Activated CD4-positive, alpha-beta T cell treated with anti-CD3 and anti-CD28 coated beads, Interleukin-10, Interleukin-2, amounts not matched to agents 100 ng/mL and 50 ng/mL, durations not matched to agents 16 hours and 8 hours (primary cell): ENCODE measurements at regions not wholly inside any gene's neighbourhood (a gene's known extent, or its start where the extent isn't known, plus 50 kb on each side); places are given as distances from the start of the nearest gene placed in this dataset.

Source experiments
- DNase-seq: peaks from one replicate; pipeline ENCODE4 v3.0.0-alpha.2; 2020

DNA sequence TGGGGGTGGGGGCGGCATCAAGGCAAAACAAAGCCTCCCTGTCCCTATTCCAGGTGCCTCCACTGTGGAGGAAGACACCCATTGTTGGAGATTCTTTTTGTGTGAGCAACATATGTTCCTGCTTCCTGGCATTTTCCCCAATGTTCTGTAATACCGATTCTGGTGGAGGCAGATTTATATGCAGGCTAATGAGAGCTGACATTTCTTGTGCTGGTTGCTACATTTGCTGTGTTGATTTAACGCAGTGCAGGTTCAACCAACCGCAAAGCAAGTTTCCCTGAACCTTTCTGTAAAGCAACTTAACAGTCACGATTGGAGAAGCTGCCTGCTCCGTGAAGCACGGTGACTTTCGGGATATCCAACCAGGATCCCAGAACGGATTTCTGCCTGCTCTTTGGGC, 260.5 kb downstream of the CBLN1 start:
- no peak for DNase-seq

DNA sequence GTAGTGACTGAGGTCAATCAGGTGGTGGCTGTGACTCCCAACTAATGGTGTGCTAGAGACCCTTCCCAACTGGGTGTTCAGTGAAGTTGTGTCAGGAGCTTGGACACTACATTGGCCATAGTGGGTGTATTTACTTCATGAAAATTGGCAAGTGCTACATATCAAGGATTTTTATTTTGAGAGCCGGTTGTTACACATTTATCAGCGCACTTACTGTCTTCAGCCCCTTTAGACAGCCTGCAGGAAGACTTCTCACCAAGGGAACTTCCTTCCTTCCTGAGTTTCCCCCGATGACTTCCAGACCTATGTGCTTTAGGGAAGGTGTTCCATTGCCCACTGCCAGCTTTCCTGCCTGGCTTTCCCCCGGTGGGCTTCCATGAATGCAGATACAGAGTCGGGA, 261.2 kb downstream of the CBLN1 start:
- no peak for DNase-seq

DNA sequence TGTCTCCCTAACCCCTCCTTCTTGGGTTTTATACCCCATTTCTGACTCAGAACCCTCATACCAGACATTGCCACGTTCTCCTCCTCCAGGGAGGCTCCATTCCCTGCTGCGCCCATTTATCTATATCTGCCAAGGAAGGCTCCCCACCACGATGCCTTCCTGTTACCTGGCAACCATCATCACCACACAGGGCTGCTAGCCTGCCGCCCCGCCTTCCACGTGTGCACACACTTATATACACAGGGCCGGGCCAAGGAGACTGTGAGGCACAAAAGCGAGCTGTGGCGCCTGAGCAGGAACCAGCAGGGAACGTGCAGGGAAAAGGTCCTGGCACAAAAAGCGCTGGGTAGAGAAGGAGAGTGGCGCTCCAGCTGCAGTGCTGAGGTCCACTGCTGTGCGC, 261.8 kb downstream of the CBLN1 start:
- no peak for DNase-seq

- no peak for DNase-seq
Observed at GRCh38 chr16:49019081-49019633, 262.5 kb downstream of the CBLN1 start.

- no peak for DNase-seq
Observed at GRCh38 chr16:49018259-49018931, 263.2 kb downstream of the CBLN1 start.

DNA sequence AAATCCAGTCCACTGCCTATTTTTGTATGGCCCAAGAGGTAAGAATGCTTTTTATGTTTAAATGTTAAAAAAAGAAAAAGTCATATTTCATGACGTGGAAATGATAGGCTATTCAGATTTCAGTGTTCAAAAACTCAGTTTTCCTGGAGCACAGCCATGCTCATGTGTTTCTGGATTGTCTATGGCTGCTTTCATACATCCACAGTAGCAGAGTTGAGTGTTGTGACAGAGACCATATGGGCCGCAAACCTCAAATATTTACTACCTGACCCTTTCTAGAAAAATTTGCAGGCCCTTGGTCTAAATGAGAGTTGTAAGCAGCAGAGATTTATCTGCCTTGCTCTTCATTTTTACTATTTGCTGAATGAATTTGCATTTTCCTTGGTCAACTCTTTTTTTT, 264.1 kb downstream of the CBLN1 start:
- DNase-seq, result no peak

DNA sequence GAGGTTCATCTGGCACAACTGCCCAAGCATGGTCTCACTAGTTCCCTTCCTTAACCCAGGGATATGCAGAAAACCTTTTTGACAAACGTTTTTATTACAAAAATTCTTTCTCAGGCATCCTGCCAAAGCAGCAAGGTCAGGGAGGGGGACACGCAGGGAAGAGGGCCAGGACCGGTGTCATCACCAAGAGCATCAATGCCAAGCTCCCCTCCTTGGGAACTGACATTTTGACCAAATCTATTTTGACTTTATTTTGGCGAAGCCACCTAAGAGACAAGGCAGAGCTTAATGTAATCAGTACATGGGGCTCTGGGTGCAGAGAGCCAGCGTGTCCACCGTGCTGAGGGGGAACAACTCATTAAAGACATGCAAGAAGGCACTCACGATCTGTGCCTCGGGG, 265.2 kb downstream of the CBLN1 start:
- DNase-seq, result no peak

GRCh38 chr16:49015225-49015592, 266.4 kb downstream of the CBLN1 start:
- no peak for DNase-seq

DNA sequence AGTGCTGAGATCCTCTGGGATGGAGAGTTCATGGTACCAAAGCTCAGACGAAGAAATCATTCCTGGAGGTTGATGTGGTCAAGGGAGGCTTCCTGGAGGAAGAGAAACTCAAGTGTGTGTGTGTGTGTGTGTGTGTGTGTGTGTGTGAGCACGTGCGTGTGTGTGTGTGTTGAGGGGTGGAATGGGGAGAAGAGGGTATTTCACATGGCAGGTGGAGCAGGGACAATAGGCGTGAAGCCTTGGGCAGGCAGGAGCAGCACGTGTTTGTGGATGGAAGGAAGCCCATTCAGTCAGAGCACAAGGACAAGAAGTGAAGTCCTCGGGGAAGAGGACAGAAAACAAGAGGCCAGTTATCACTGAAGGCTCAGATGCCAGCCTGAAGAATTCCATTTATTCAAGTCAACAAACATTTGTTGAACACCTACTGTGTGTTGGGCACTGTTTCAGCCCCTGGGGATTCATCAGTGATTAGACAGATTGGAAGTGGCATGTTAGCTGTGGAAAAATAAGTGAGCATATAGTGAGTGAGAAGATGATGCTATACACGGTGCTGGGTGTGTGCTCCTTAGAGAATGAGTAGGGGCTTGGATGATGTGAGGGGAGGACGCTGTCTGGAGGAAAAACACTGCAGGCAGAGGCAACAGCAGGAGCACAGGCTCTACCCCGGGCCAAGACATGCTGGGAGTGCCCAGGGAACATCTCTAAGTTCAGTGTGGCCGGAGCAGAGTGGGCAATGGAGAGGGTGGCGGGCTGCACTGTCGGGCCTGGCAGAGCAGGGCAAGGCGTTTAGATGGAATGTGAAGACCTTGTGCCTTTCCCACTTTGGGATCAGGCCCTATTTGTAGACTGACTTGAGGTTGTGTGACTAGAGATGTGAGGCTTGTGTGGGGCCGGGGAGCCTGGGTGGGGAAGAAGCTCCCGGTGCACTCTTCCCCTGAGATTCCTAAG, 267.1 kb downstream of the CBLN1 start:
- no peak for DNase-seq

DNA sequence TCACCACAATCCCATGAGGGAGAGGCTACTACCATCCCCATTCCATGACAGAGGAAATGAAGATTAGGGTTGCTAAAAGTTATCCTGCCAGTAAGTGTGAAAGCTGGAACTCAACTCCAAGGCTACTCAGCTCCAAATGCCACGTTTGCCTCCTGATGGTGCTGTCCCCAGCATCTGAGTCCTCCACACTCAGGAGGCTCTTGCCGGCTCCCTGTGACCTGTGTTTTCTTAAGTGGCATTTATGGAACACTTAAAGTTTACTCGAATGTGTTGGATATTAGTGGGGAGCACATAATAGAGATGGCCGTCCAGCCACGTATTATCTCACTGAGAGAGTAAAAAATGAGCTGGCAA, 267.9 kb downstream of the CBLN1 start:
- DNase-seq, result no peak

DNA sequence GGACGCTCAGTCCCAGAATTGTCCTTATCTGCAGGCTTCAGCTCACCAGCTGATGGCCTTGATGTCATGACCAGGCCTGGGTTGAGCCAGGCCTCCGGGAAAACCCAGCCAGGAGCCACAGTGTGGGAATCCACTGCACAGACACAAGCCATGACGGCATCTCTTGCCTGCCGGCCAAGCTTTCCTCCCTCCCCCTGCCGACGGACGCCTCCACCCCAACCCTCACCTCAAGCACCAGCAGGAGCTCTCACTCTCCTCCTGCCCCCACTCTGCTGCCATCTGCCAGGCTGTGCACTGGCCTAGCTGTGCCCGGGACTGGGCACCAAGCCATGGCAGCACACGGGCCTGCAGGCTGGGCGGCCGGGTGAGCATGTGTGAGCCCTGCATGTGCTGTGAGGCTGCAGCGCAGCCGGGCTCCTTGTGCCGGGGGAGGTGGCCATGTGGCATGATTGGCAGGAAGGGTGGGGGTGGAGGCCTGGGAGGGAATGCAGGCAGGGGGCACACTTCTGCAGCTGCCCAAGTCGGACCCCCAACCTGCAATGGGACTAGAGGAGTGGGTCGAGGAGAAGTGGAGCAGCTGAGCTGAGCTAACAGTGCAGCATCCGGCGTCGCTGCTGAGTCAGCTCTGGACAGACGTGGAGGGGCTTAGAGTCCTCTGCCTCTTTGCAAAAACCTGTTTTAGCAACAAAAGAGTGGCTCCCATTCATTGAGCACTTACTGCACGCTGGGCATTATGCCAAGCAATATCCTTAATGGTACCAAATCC, 268.5 kb downstream of the CBLN1 start:
- DNase-seq, result no peak

DNA sequence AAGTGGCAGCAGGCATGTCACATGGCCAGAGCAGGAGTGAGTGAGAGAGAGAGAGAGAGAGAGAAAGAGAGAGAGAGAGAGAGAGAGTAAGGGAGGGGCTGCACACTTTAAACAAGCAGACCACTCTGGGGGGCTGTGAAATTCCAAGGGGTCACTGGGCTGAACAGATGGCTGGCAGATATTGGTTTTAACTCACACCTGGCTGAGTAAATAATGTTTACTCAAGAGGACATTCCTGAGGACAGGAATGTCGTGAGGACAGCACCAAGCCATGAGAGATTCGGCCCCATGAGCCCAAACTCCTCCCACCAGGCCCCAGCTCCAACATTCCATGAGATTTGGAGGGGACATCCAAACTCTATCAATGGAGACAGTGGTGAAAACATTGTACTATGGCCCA, 269.7 kb downstream of the CBLN1 start:
- no peak for DNase-seq

DNA sequence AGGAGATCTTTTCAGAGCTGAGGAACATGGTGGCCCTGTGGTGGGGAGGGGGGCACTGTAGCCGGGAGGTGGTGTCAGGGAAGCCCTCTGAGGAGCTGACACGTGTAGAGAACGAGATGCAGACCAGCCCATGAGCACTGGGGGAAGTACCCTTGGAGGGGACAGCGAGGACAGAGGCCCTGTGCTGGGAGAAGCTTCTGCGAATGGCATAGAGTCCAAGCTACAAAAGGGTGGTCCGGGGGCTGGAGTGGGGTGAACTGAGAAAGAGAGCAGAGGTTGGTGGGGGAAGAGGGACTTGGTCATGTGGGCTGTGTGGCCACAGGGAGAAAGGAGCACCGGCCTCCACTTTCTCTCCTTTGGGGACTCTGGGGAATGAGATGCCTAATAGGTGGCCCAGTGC, 270.8 kb downstream of the CBLN1 start:
- DNase-seq, result no peak

GRCh38 chr16:49010396-49010795, 271.2 kb downstream of the CBLN1 start:
- no peak for DNase-seq

- DNase-seq, result no peak
Observed at GRCh38 chr16:49009204-49009603, 272.4 kb downstream of the CBLN1 start.

GRCh38 chr16:49003992-49004391, 277.6 kb downstream of the CBLN1 start:
- no peak for DNase-seq

DNA sequence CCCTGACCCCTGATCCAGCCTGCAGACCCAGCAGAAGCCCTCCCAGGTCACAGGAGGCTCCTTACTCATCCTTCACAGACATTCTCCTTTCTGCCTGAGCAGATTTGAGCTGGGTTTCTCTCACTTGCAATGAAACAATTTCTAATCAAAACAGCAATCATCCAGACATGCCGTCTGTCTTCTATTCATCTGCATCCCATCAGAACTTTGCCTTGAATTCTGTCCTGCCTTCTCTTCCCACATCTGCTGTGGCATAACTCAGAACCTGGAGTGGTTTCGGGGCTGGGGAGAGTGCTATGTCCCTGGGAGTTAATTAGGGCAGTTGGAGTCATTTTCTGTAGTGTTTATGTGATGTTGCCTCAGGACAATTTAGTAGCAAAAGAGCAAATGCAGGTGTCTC, 278.6 kb downstream of the CBLN1 start:
- no peak for DNase-seq

- DNase-seq, result no peak
Observed at GRCh38 chr16:49000594-49000993, 281.0 kb downstream of the CBLN1 start.

GRCh38 chr16:48999508-48999907, 282.1 kb downstream of the CBLN1 start:
- no peak for DNase-seq

GRCh38 chr16:48999044-48999443, 282.6 kb downstream of the CBLN1 start:
- DNase-seq, result no peak

DNA sequence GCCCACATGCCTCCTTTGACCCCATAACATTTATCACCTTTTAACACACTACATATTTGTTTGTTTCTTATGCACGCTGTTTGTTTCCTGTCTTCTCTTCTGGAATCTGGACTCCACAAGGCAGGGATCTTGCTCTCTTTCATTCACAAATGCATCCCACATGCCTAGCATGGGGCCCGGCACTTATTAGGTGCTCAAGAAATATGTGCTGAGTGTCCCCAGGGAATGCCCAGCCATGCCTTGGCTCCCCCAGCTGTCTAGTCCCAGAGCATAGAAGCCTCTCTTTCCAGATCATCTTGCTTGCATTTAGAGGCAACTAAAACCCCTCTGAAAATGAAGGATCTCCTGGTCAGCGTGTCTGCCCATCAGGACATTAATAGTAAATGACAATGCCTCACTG, 283.7 kb downstream of the CBLN1 start:
- DNase-seq, result no peak

- DNase-seq, result no peak
Observed at GRCh38 chr16:48997081-48997615, 284.5 kb downstream of the CBLN1 start.

DNA sequence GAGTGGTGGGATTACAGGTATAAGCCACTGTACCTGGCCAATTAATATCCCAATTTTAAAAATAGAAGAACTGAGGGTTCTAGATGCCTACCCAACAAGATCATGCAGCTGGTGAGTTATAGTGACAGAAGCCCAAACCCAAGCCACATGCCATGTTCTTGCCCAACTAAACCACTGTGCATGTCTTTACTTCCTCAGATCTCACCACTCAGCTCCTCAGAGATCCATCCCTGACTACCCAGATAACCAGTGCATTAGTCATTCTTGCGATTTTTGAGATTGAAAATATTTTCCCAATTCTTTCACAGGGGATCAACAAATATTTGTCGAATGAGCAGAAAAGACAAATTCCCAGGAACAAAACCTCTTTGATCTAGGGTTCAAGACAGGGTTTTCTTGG, 303.1 kb downstream of the CBLN1 start:
- no peak for DNase-seq
